ENCODE measurements at regions not wholly inside any gene's neighbourhood (a gene's known extent, or its start where the extent isn't known, plus 50 kb on each side); places are given as distances from the start of the nearest gene placed in this dataset.
"Not testable (repeated sequence)": the region's sequence is repeated elsewhere in the genome, so short reads cannot be mapped to it uniquely, and the experiment has no call there.

- DNase-seq, result no peak
These were observed 336.8 kb upstream of the NCAM1 start for GRCh38 chr11:112624431-112624830.

GRCh38 chr11:112624971-112625370 lies 336.2 kb upstream of the NCAM1 start:
- not testable (repeated sequence) for DNase-seq

- DNase-seq, result no peak
These were observed 335.4 kb upstream of the NCAM1 start for GRCh38 chr11:112625814-112626213.

GRCh38 chr11:112626731-112627130 lies 334.5 kb upstream of the NCAM1 start:
- no peak for DNase-seq

- no peak for DNase-seq
These were observed 333.6 kb upstream of the NCAM1 start for GRCh38 chr11:112627588-112628045.

- no peak for DNase-seq
These were observed 332.5 kb upstream of the NCAM1 start for GRCh38 chr11:112628676-112629075.

- DNase-seq, result no peak
These were observed 330.7 kb upstream of the NCAM1 start for GRCh38 chr11:112630496-112630895.

GRCh38 chr11:112631333-112631732 lies 329.9 kb upstream of the NCAM1 start:
- DNase-seq, result no peak

GRCh38 chr11:112632866-112633505 lies 328.2 kb upstream of the NCAM1 start:
- DNase-seq, result no peak

- no peak for DNase-seq
These were observed 326.7 kb upstream of the NCAM1 start for GRCh38 chr11:112634551-112634950.

GRCh38 chr11:112634995-112635737 lies 326.1 kb upstream of the NCAM1 start:
- no peak for DNase-seq

- DNase-seq, result no peak
These were observed 324.1 kb upstream of the NCAM1 start for GRCh38 chr11:112637076-112637475.

GRCh38 chr11:112637876-112638275 lies 323.3 kb upstream of the NCAM1 start:
- DNase-seq, result no peak

GRCh38 chr11:112639469-112639868 lies 321.8 kb upstream of the NCAM1 start:
- no peak for DNase-seq

- no peak for DNase-seq
These were observed 317.8 kb upstream of the NCAM1 start for GRCh38 chr11:112643416-112643815.

- no peak for DNase-seq
These were observed 316.6 kb upstream of the NCAM1 start for GRCh38 chr11:112644410-112645131.

- no peak for DNase-seq
These were observed 311.4 kb upstream of the NCAM1 start for GRCh38 chr11:112649856-112650255.

GRCh38 chr11:112650527-112650926 lies 310.7 kb upstream of the NCAM1 start:
- DNase-seq, result no peak

GRCh38 chr11:112651386-112651785 lies 309.8 kb upstream of the NCAM1 start:
- DNase-seq, result no peak

- peak; percentile 9 for DNase-seq
These were observed 308.3 kb upstream of the NCAM1 start for GRCh38 chr11:112652786-112653390.

GRCh38 chr11:112655371-112655770 lies 305.8 kb upstream of the NCAM1 start:
- peak; percentile 35 for DNase-seq

GRCh38 chr11:112656772-112657428 lies 304.3 kb upstream of the NCAM1 start:
- DNase-seq, result peak; percentile 75

GRCh38 chr11:112658431-112658878 lies 302.8 kb upstream of the NCAM1 start:
- DNase-seq, result no peak
